Activated CD4-positive, alpha-beta memory T cell treated with anti-CD3 and anti-CD28 coated beads for 36 hours (primary cell): ENCODE measurements at regions not wholly inside any gene's neighbourhood (a gene's known extent, or its start where the extent isn't known, plus 50 kb on each side); places are given as distances from the start of the nearest gene placed in this dataset.

Source experiments
- CTCF ChIA-PET: fragments of 350-600 bp; sonication (Branson Sonifier 250); formaldehyde crosslinking; loops from one replicate; lab custom pipeline; 2021; ENCODE audit warnings: antibody characterized with exemption, inconsistent platforms; lab: Charles Lee
- POLR2A ChIA-PET: fragments of 350-600 bp; sonication (Branson Sonifier 250); formaldehyde crosslinking; loops from one replicate; lab custom pipeline; 2021; ENCODE audit warnings: antibody characterized with exemption; lab: Charles Lee
- DNase-seq: peaks from one replicate; pipeline ENCODE4 v3.0.0-alpha.2; 2020
- H3K27ac Mint-ChIP-seq: one replicate; pipeline ENCODE4 v1.8.0; 2021; ENCODE audit warnings: mixed read lengths
- H3K27me3 Mint-ChIP-seq: one replicate; pipeline ENCODE4 v1.8.0; 2021; ENCODE audit warnings: mixed read lengths
- H3K36me3 Mint-ChIP-seq: one replicate; pipeline ENCODE4 v1.8.0; 2021; ENCODE audit warnings: mixed read lengths
- H3K4me1 Mint-ChIP-seq: one replicate; pipeline ENCODE4 v1.8.0; 2021; ENCODE audit warnings: low read depth, mixed read lengths
- H3K4me3 Mint-ChIP-seq: one replicate; pipeline ENCODE4 v1.8.0; 2021; ENCODE audit warnings: mild to moderate bottlenecking, mixed read lengths
- H3K9me3 Mint-ChIP-seq: one replicate; pipeline ENCODE4 v1.8.0; 2021; ENCODE audit warnings: mixed read lengths
- intact Hi-C: fragments of 100-400 bp; cut with micrococcal nuclease; formaldehyde crosslinking; loops from one replicate; pipeline ENCODE4 v1.15.1; 2023

DNA sequence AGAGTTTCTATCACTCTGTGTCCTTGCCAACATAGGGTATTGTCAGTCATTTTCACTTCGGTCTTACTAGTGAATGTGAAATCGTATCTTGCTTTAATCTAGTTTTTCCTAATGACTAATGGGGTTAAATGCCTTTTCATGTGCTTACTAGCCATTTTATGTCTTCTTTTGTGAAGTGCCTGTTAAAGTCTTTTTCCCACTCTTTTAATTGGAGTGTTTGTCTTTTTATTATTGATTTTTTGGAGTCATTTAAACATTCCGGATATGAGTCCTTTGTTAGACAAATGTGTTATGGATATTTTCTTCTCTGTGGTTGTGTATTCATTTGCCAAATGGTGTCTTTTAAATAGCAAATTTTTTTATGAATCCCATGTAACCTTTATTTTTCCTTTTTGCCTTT, 194.6 kb downstream of the CDH26 start:
- H3K9me3 Mint-ChIP-seq: peaks cover 3% of the 10 kb centered on the region
- H3K36me3 Mint-ChIP-seq: peaks cover 2% of the 10 kb centered on the region
- no peak for DNase-seq
- peaks cover 2% of the 10 kb centered on the region for H3K27me3 Mint-ChIP-seq
- ChIA-PET CTCF (interaction anchor here (0.6 kb wide), 1 partner anchor 196 kb away, joined by 3 read pairs; no protein-coding TSS in a partner anchor), POLR2A (no interaction called here)
- H3K4me3 Mint-ChIP-seq: no peak overlapping the region
- H3K27ac Mint-ChIP-seq: no peak overlapping the region
- H3K4me1 Mint-ChIP-seq: no peaks in the 10 kb centered on the region
- intact Hi-C loops: no loop called here

- intact Hi-C loops: no loop called here
- CTCF ChIA-PET: no interaction called here
- Mint-ChIP-seq H3K9me3 (peaks cover 8% of the 10 kb centered on the region), H3K4me1 (no peaks in the 10 kb centered on the region), H3K4me3 (no peak overlapping the region), H3K36me3 (peaks cover 6% of the 10 kb centered on the region), H3K27ac (no peak overlapping the region), H3K27me3 (peaks cover 4% of the 10 kb centered on the region)
- no peak for DNase-seq
- POLR2A ChIA-PET: no interaction called here
Measured at GRCh38 chr20:60160451-60161145, 202.4 kb downstream of the CDH26 start.

DNA sequence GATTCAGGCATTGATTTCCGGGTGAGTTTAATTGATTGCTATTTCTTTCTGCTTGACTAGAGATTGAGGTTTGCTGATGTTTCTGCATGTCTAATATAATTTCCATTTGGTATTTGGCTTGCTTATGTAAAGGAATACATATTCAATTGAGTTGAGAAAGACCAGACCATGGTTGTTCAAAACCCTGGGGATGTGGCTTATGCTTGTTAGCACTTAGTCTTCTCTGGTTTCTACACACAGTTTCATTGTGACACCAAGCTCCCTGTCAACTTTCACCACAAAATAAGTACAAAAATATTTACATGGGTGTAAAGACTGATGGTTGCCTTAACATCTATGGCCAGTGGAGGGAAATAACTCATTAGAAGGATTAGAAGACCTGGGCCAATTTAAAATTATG, 209.6 kb downstream of the CDH26 start:
- Mint-ChIP-seq H3K36me3 (no peaks in the 10 kb centered on the region), H3K9me3 (no peaks in the 10 kb centered on the region), H3K27me3 (no peaks in the 10 kb centered on the region), H3K4me3 (no peak overlapping the region), H3K27ac (no peak overlapping the region), H3K4me1 (no peaks in the 10 kb centered on the region)
- POLR2A ChIA-PET: no interaction called here
- CTCF ChIA-PET: interaction anchor here (0.6 kb wide), 1 partner anchor 1302 kb away, joined by 3 read pairs; no protein-coding TSS in a partner anchor
- no peak for DNase-seq
- intact Hi-C loops: no loop called here

DNA sequence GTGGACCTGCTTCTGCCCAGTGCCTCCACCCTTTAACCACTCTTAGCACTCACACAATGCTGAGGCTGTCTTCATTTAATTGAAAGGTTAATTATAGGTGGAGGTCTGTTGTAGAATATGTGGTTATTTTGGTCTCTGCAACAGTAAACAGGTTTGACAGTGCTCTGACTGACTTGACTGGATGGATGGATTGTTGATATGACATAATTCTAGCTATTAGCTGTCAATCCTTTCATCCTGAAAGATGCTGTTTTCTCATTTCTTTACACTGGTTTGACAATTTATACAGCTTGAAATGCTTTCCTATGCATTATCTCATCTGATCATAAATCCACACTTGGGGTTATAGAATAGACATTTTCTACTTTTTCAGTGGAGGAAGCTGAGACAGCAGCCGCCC, 210.7 kb downstream of the CDH26 start:
- POLR2A ChIA-PET: no interaction called here
- no peaks in the 10 kb centered on the region for H3K9me3 Mint-ChIP-seq
- H3K27me3 Mint-ChIP-seq: no peaks in the 10 kb centered on the region
- no peak for DNase-seq
- H3K4me1 Mint-ChIP-seq: no peaks in the 10 kb centered on the region
- intact Hi-C loops: no loop called here
- CTCF ChIA-PET: no interaction called here
- H3K36me3 Mint-ChIP-seq: no peaks in the 10 kb centered on the region
- no peak overlapping the region for H3K4me3 Mint-ChIP-seq
- no peak overlapping the region for H3K27ac Mint-ChIP-seq

GRCh38 chr20:60170116-60170515, 211.9 kb downstream of the CDH26 start:
- POLR2A ChIA-PET: no interaction called here
- Mint-ChIP-seq H3K27me3 (no peaks in the 10 kb centered on the region), H3K27ac (no peak overlapping the region), H3K4me1 (no peaks in the 10 kb centered on the region), H3K9me3 (no peaks in the 10 kb centered on the region), H3K36me3 (no peaks in the 10 kb centered on the region), H3K4me3 (no peak overlapping the region)
- CTCF ChIA-PET: no interaction called here
- DNase-seq: no peak
- intact Hi-C loops: no loop called here

DNA sequence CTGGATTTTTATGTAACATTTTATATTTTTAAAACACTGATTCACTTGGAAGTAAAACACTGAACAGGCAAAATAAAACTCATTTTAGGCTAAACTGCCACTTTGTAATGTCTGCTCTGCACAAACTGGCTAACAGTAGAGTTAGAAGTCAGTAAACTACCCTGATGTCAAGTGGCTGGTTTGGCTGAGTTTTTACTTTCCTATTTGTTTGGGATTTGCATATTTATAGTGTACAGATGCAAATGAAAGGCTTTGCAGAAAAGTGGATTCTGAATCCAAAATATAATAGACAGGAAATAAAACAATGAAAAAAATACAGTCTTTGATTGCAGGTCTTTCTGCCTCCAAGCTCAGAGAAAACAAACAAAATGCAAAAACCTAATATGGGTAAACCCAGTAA, 213.1 kb downstream of the CDH26 start:
- Mint-ChIP-seq H3K9me3 (no peaks in the 10 kb centered on the region), H3K27ac (no peak overlapping the region), H3K4me1 (no peaks in the 10 kb centered on the region), H3K4me3 (no peak overlapping the region), H3K27me3 (no peaks in the 10 kb centered on the region), H3K36me3 (no peaks in the 10 kb centered on the region)
- intact Hi-C loops: no loop called here
- DNase-seq: no peak
- CTCF ChIA-PET: no interaction called here
- POLR2A ChIA-PET: no interaction called here

DNA sequence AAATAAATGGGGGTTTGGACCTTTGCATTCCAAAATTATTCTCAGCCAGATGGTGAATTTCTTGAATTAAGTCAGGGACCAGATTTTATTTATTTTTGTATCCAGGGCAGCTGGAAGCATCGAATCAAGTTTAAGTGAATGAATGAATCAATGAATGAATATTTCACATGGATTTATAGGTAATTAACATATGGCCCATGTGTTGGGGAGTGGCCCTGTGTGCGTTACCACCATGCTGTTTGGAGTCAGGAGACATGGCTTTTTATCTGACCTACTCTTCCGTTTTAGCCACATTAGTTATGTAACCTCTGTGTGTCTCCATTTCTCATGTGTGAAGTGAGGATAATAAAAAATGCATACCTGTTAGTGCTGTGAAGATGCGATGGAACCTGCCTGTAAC, 213.5 kb downstream of the CDH26 start:
- intact Hi-C loops: no loop called here

GRCh38 chr20:60172346-60172984, 214.2 kb downstream of the CDH26 start:
- no peak overlapping the region for H3K27ac Mint-ChIP-seq
- CTCF ChIA-PET: no interaction called here
- no peaks in the 10 kb centered on the region for H3K9me3 Mint-ChIP-seq
- intact Hi-C loops: no loop called here
- no peak overlapping the region for H3K4me3 Mint-ChIP-seq
- no peaks in the 10 kb centered on the region for H3K27me3 Mint-ChIP-seq
- no peaks in the 10 kb centered on the region for H3K4me1 Mint-ChIP-seq
- no peaks in the 10 kb centered on the region for H3K36me3 Mint-ChIP-seq
- POLR2A ChIA-PET: no interaction called here
- no peak for DNase-seq

More for the DNA sequence above, 213.5 kb downstream of the CDH26 start:
- Mint-ChIP-seq H3K4me3 (no peak overlapping the region), H3K27me3 (no peaks in the 10 kb centered on the region), H3K4me1 (no peaks in the 10 kb centered on the region), H3K9me3 (no peaks in the 10 kb centered on the region), H3K27ac (no peak overlapping the region), H3K36me3 (no peaks in the 10 kb centered on the region)
- CTCF ChIA-PET: no interaction called here
- DNase-seq: no peak
- POLR2A ChIA-PET: no interaction called here

- ChIA-PET POLR2A (no interaction called here), CTCF (no interaction called here)
- Mint-ChIP-seq H3K9me3 (no peaks in the 10 kb centered on the region), H3K27ac (no peak overlapping the region), H3K27me3 (no peaks in the 10 kb centered on the region), H3K4me3 (no peak overlapping the region), H3K4me1 (no peaks in the 10 kb centered on the region), H3K36me3 (no peaks in the 10 kb centered on the region)
- intact Hi-C loops: no loop called here
- no peak for DNase-seq
Measured at GRCh38 chr20:60177080-60177479, 218.9 kb downstream of the CDH26 start.

DNA sequence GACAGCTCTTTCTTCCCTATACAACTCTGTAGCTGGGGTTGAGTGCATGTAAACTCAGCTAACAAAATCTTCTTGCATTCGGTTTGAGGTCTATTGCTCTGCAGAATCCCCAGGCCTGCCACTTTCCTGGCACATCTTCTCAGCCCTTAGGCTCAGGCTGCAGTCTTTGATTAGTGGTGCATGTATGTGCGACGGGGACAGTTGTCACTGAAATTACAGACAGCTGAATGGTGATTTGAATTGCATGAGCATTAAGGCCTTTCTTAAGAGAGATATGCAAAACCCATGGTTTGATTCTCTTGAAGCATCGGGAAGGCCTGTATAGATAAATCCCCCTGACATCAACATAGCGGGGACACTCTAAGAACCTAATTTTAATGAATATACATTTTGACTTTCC, 222.8 kb downstream of the CDH26 start:
- intact Hi-C loops: no loop called here
- H3K4me3 Mint-ChIP-seq: no peak overlapping the region
- no peak overlapping the region for H3K27ac Mint-ChIP-seq
- H3K9me3 Mint-ChIP-seq: peaks cover 10% of the 10 kb centered on the region
- peaks cover 1% of the 10 kb centered on the region for H3K36me3 Mint-ChIP-seq
- ChIA-PET CTCF (interaction anchor here (1.3 kb wide), 1 partner anchor 30 kb away, joined by 4 read pairs; no protein-coding TSS in a partner anchor), POLR2A (no interaction called here)
- peaks cover 1% of the 10 kb centered on the region for H3K27me3 Mint-ChIP-seq
- H3K4me1 Mint-ChIP-seq: no peaks in the 10 kb centered on the region
- no peak for DNase-seq

GRCh38 chr20:60186412-60186811, 228.2 kb downstream of the CDH26 start:
- no peak for DNase-seq
- Mint-ChIP-seq H3K4me1 (no peaks in the 10 kb centered on the region), H3K36me3 (peaks cover 1% of the 10 kb centered on the region), H3K27ac (no peak overlapping the region), H3K4me3 (no peak overlapping the region), H3K9me3 (peaks cover 10% of the 10 kb centered on the region), H3K27me3 (peaks cover 6% of the 10 kb centered on the region)
- ChIA-PET POLR2A (no interaction called here), CTCF (no interaction called here)
- intact Hi-C loops: no loop called here

DNA sequence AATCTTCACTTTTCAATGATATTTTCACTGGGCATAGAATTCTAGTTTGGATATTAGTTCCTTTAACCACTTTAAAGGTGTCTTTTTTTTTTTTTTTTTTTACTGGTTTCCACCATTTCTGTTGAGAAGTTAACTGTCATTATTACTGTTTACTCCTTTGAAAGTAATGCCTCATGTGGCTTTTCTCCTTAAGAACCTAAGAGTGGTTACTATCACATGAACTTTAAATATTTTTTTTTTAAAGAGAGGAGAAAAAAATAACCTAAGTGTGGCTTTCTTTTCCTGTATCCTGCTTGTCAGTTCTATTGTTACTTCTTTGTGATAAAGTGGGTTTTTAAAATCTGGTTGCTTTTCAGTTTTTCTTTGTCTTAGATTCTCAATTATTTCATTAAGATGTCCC, 229.5 kb downstream of the CDH26 start:
- intact Hi-C loops: no loop called here
- no peaks in the 10 kb centered on the region for H3K4me1 Mint-ChIP-seq
- H3K27me3 Mint-ChIP-seq: peaks cover 6% of the 10 kb centered on the region
- DNase-seq: no peak
- ChIA-PET CTCF (no interaction called here), POLR2A (no interaction called here)
- H3K9me3 Mint-ChIP-seq: peaks cover 10% of the 10 kb centered on the region
- no peak overlapping the region for H3K4me3 Mint-ChIP-seq
- no peak overlapping the region for H3K27ac Mint-ChIP-seq
- H3K36me3 Mint-ChIP-seq: peaks cover 1% of the 10 kb centered on the region

DNA sequence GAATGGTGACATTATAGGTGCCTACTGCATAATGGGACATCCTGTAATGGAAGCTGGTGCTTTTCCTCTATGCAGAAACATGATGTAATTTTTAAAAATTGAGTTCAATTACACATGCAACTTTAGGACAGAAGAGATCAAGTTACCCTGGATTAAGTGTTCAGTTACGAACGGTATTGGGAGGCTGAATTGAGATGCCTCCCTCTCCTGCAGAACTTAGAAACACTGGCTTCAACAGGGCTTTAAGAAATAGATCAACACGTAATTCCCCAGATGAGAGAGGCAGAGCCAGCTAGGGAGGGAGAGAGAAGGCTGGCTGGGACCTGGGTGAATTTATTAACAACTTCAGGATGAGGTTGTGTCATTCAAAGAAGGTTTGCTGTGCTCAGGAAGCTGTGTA, 232.8 kb downstream of the CDH26 start:
- H3K4me3 Mint-ChIP-seq: no peak overlapping the region
- intact Hi-C loops: no loop called here
- ChIA-PET CTCF (no interaction called here), POLR2A (no interaction called here)
- H3K9me3 Mint-ChIP-seq: no peaks in the 10 kb centered on the region
- no peak for DNase-seq
- no peaks in the 10 kb centered on the region for H3K4me1 Mint-ChIP-seq
- peaks cover 4% of the 10 kb centered on the region for H3K27me3 Mint-ChIP-seq
- H3K36me3 Mint-ChIP-seq: no peaks in the 10 kb centered on the region
- no peak overlapping the region for H3K27ac Mint-ChIP-seq
